GM12892 (cell line): ENCODE measurements at regions not wholly inside any gene's neighbourhood (a gene's known extent, or its start where the extent isn't known, plus 50 kb on each side); places are given as distances from the start of the nearest gene placed in this dataset.

Source experiments
- POLR2A ChIP-seq: IDR thresholded peaks from 2 replicates; pipeline ENCODE4 v1.6.1; 2011; ENCODE audit warnings: low read depth, low read length, control low read depth
- POLR2AphosphoS5 ChIP-seq: IDR thresholded peaks from 2 replicates; pipeline ENCODE4 v1.6.1; 2011; ENCODE audit warnings: low read depth, low read length, control low read depth
- TAF1 ChIP-seq: IDR thresholded peaks from 2 replicates; pipeline ENCODE4 v1.6.1; 2011; ENCODE audit warnings: low read depth, mild to moderate bottlenecking, control low read depth, low read length, borderline replicate concordance

- TF ChIP-seq POLR2A (no peak), POLR2AphosphoS5 (no peak), TAF1 (no peak)
Measured at GRCh38 chr3:124207077-124207476, 215.2 kb upstream of the ROPN1 start.
